Omental fat pad (tissue), 3 donors: ENCODE measurements at regions not wholly inside any gene's neighbourhood (a gene's known extent, or its start where the extent isn't known, plus 50 kb on each side); places are given as distances from the start of the nearest gene placed in this dataset.

Experiments used
- ATAC-seq: fragments of 150-250 bp; one replicate; pipeline ENCODE4 v1.9.1; 2016; ENCODE audit warnings: mild to moderate bottlenecking, moderate library complexity; ENCODE audit not compliant: low FRiP score
- DNase-seq: peaks from one replicate; pipeline ENCODE4 v3.0.0-alpha.2; 2019; ENCODE audit warnings: low spot score
- TF ChIP-seq, protein P1 (sequence below), 3 donors: fragments of 450-650 bp; IDR thresholded peaks; one replicate each; pipeline ENCODE4 v1.5.1; 2016 to 2017; ENCODE audit warnings: antibody characterized with exemption in 3 of 3, mild to moderate bottlenecking in 3 of 3, moderate library complexity in 2 of 3

DNA sequence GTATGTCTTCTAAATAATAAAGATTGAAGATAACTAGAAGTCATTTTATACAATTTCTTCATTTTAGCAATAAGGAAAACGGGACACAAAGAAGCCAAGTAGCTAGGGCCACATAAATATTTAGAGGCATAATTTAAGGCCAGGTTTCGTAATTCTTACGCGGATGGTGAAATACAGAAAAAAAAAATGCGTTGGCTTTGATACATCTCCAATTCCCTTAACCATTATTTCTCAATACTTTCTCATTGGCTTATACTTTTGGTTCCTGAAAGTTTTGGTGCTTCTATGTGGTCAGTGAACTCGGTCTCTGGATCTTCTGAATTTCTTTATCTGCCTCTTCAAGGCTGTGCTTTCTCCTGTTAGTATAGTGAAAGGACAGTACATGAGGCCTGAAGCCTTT, 888.1 kb downstream of the KCNJ2 start:
- no peak for DNase-seq
- TF ChIP-seq, protein P1, sequence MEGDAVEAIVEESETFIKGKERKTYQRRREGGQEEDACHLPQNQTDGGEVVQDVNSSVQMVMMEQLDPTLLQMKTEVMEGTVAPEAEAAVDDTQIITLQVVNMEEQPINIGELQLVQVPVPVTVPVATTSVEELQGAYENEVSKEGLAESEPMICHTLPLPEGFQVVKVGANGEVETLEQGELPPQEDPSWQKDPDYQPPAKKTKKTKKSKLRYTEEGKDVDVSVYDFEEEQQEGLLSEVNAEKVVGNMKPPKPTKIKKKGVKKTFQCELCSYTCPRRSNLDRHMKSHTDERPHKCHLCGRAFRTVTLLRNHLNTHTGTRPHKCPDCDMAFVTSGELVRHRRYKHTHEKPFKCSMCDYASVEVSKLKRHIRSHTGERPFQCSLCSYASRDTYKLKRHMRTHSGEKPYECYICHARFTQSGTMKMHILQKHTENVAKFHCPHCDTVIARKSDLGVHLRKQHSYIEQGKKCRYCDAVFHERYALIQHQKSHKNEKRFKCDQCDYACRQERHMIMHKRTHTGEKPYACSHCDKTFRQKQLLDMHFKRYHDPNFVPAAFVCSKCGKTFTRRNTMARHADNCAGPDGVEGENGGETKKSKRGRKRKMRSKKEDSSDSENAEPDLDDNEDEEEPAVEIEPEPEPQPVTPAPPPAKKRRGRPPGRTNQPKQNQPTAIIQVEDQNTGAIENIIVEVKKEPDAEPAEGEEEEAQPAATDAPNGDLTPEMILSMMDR (IDR thresholded peaks at IDR 0.05): no peak
- no peak for ATAC-seq

DNA sequence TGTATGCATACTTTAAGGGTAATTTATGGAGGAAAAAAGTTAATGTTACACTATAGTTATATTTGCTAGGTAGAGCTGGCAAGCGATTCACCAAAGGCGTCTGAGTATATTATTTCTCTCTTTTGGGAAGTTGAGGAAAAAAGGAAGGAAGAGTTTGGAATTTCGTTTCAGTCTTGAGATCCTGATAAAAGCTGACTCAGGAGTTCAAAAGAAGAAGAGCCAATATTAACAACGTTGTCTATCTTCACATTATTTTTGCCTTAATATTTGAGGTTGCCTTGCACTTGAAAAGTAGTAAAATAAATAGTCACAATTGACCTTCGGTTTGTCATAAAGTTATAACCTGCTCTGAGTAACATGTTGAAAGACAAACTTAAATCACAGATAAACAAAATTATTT, 888.6 kb downstream of the KCNJ2 start:
- ATAC-seq: no peak
- no peak for DNase-seq
- TF ChIP-seq, protein P1 (IDR thresholded peaks at IDR 0.05): no peak

DNA sequence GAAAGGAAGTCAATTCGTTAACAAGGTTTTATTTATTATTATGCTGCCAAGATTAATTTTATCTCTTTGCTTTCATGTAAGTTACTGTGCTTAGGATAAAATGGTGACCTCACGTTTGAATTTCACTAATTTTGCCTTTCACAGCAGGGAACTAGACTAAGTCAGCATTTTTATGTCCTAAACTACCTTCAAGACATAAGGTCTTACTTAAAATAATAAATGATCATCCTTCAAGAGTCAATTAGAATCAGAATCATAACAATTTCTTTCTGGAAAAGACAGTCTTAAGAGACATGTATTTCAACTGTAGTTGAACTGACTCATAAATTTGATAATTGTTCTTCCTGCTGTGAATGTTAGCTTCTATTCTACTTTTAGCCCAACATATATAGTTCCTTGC, 893.8 kb downstream of the KCNJ2 start:
- DNase-seq: no peak
- no peak for ATAC-seq
- TF ChIP-seq, protein P1 (IDR thresholded peaks at IDR 0.05): no peak

DNA sequence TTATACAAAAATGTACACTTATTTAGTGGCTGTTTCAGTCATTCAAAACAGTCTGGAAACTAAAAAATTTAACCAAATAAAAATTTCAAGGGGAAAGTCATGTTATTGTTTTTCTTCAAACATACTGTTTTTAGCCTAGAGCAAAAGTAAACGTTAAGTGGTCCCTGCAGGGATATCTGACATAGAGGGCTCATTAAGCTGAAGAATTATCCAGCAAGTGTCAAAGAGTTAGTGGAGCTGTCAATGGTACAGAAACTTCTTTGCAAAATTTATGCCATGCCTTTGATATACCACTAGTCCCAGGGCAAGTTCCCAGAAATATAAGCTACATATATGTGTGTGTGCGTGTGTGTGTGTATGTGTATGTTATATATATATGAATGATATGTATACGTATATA, 894.2 kb downstream of the KCNJ2 start:
- TF ChIP-seq, protein P1 (IDR thresholded peaks at IDR 0.05): no peak
- ATAC-seq: no peak
- no peak for DNase-seq

DNA sequence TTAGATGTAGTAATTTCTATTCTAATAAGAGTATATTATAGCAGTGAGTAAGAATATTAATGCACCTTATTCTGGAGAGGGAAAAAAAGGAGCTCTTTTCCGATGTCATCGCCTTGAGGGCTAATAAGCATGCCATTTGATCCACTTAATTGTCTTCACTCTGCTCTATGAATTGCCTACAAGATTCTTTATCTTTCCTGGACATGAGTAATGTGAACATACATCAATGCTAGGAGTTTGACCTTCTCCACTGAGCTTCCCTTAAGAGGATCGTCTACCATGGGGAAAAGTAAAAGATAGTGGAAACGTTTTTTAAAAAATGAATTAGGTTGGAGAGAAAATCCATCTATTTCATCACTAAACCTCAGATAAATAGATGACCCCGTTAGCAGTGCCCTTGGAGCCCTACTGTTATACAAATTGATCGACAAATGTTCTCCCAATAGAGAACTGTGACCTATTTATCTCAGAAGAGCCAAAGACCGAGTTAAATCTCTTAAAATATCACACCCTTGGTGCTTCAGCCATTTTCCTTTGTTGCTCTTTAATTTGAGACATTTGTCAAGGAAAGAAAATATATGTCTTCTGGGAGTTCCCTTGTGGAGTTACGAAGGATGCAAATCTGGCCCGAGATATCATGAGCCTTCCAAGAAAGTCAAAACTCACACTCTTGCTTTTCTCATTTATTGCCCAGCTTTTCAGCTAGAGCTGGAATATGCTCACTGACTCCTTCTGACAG, 898.5 kb downstream of the KCNJ2 start:
- ATAC-seq: no peak
- DNase-seq: no peak
- TF ChIP-seq, protein P1 (IDR thresholded peaks at IDR 0.05): no peak

DNA sequence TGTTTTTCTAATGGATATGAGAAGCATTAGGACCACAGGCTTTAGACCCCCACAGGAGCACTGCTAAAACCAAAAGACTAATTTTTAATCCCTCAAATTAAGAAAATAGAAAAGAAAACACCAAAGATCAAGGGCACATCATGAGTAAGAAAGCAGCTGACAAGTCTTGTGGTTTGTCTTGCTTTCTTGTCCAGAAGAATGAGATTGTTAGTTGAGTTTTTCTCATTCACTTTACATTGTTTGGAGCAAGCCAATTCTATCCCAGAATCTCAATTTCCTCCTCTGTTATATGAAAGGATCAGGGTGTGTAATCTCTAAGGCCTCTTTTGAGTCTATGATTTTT, 899.0 kb downstream of the KCNJ2 start:
- TF ChIP-seq, protein P1 (IDR thresholded peaks at IDR 0.05): no peak
- DNase-seq: no peak
- ATAC-seq: no peak

DNA sequence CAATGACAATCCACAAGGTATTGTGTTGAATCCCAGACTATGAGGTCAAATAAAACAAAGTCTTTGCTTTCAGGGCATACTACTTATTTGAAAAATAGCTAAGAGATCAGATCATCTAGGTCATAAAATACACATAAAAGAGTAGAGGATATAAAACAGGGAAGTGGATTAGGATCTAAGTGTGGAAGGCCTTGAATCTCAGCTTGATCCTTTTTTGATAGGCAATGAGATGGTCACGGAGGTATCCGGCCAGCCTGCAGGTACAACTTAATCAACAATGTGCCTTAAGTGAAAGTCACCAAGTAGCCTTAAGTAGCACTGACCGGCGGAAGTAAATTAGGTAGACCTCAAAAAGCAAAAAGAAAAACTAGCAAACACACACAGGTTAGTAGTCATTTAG, 901.7 kb downstream of the KCNJ2 start:
- no peak for DNase-seq
- no peak for ATAC-seq
- TF ChIP-seq, protein P1 (IDR thresholded peaks at IDR 0.05): no peak
